Erythroblast (primary cell): ENCODE measurements at regions not wholly inside any gene's neighbourhood (a gene's known extent, or its start where the extent isn't known, plus 50 kb on each side); places are given as distances from the start of the nearest gene placed in this dataset.

Source experiments
- GATA1 ChIP-seq: IDR thresholded peaks from 2 replicates; pipeline ENCODE4 v1.6.1; 2011; ENCODE audit warnings: low read depth, mild to moderate bottlenecking, control low read depth, low read length, moderate library complexity
- POLR2A ChIP-seq: IDR thresholded peaks from 2 replicates; pipeline ENCODE4 v1.6.1; 2011; ENCODE audit warnings: mild to moderate bottlenecking, low read length

GRCh38 chr10:84943541-84943940 is 615.2 kb downstream of the CCSER2 start:
- TF ChIP-seq POLR2A (no peak), GATA1 (no peak)
